ENCODE measurements at regions not wholly inside any gene's neighbourhood (a gene's known extent, or its start where the extent isn't known, plus 50 kb on each side); places are given as distances from the start of the nearest gene placed in this dataset.
A peak's percentile ranks its signal among the peaks of the same experiment; 100 is the strongest.

GRCh38 chr5:135236908-135237747, 161.9 kb downstream of the MACROH2A1 start:
- TF ChIP-seq CTCF (IDR thresholded peaks at IDR 0.05), result no peak
- Histone ChIP-seq H3K4me3 (ENCODE audit: low read length) (no peak overlapping the region), H3K27me3 (ENCODE audit: control insufficient read depth, insufficient read depth, low read length) (no peaks in the 10 kb centered on the region), H3K27ac (ENCODE audit: low read length) (no peak overlapping the region), H3K9me3 (ENCODE audit: control insufficient read depth, insufficient read depth, low read length) (no peaks in the 10 kb centered on the region), H3K4me1 (ENCODE audit: control insufficient read depth, insufficient read depth, low read length) (no peaks in the 10 kb centered on the region), H3K36me3 (ENCODE audit: control insufficient read depth, insufficient read depth, low read length) (no peaks in the 10 kb centered on the region)
- intact Hi-C loops (cut with micrococcal nuclease), result no loop called here
- Mint-ChIP-seq H3K27ac (no peak overlapping the region), H3K36me3 (no peaks in the 10 kb centered on the region), H3K4me3 (no peak overlapping the region), H3K9me3 (no peaks in the 10 kb centered on the region), H3K27me3 (ENCODE audit: low read depth in 2 of 2) (no peaks in the 10 kb centered on the region), H3K4me1 (no peaks in the 10 kb centered on the region)
- ATAC-seq (no peak), DNase-seq (peak in 1 of 2 donors; percentile 6)
- 83% methylated on average over 8 of the region's 9 CpGs for WGBS (ENCODE audit: insufficient coverage)

DNA sequence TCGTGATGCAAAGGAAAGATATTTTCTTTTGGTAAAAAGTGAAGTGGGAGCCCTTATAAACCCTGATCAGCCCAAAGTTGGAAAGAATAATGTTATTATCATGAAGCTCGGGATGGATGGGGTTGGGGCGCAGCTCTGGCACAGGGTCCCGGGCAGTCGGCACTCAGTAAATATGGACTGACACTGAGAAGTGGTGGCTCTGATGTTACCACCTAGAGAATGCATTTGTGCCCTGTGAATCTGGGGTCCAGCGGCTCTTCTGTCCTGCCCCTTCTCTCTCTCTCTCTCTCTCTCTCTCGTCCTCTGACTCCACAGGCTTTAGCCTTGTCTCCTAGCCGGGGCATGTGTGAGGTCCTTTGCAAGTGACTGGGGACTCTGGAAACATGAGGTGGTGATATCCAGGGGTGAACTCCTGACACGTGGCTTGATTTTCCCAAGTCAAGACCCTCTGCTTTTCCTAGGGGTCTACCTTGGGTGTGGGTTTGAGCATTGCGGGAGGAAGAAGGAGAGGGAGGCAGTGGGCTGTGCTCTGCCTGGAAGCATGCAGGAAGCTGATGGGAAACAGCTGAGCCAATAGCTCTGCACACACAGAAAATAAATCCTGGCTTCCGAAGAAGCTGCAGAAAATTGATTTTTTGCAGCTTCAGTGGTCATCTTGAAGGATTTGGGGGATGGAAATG, 162.7 kb downstream of the MACROH2A1 start:
- Mint-ChIP-seq H3K36me3 (no peaks in the 10 kb centered on the region), H3K9me3 (no peaks in the 10 kb centered on the region), H3K27me3 (ENCODE audit: low read depth in 2 of 2) (no peaks in the 10 kb centered on the region), H3K4me3 (no peak overlapping the region), H3K4me1 (no peaks in the 10 kb centered on the region), H3K27ac (no peak overlapping the region)
- H3K4me1 ChIP-seq (ENCODE audit: control insufficient read depth, insufficient read depth, low read length), result no peaks in the 10 kb centered on the region
- H3K27me3 ChIP-seq (ENCODE audit: control insufficient read depth, insufficient read depth, low read length), result no peaks in the 10 kb centered on the region
- no peak overlapping the region for H3K4me3 ChIP-seq (ENCODE audit: low read length)
- H3K27ac ChIP-seq (ENCODE audit: low read length), result no peak overlapping the region
- TF ChIP-seq CTCF (IDR thresholded peaks at IDR 0.05), result no peak
- no peaks in the 10 kb centered on the region for H3K36me3 ChIP-seq (ENCODE audit: control insufficient read depth, insufficient read depth, low read length)
- DNase-seq, result no peak
- ATAC-seq, result no peak
- intact Hi-C loops (cut with micrococcal nuclease), result no loop called here
- 96% methylated on average over 10 of the region's 11 CpGs for WGBS (ENCODE audit: insufficient coverage)
- no peaks in the 10 kb centered on the region for H3K9me3 ChIP-seq (ENCODE audit: control insufficient read depth, insufficient read depth, low read length)

DNA sequence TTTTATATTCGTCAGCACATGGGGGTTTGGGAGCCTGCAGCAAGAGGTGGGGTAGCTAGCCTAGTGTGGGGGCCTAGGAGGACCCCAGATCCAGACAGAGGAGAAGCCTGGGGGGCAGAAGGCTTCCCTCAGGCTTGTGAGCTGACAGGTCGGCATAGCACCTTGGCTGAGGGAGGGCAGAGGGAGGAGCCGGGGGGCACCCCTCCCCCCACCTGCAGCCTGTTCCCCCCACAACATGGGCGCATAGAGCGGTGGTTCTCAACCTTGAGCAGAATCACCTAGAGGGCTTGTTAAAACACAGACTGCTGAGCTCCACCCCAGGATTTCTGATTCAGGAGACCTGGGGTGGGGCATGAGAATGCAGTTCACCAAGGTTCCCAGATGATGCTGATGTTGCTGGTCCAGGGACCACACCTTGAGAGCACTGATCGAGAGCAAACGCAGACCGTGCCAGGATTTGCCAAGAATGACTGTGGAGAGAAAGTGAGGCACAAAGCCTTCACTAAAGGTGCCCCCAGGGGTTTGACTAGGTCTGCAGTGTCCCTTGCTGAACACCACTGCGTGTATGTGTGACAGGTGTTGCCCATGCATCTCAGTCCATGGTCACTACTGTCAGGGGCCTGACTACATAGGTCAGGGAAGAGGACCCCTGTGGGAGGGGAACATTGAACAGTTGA, 163.3 kb downstream of the MACROH2A1 start:
- H3K4me1 ChIP-seq (ENCODE audit: control insufficient read depth, insufficient read depth, low read length), result no peaks in the 10 kb centered on the region
- no peak overlapping the region for H3K4me3 ChIP-seq (ENCODE audit: low read length)
- H3K27me3 ChIP-seq (ENCODE audit: control insufficient read depth, insufficient read depth, low read length), result no peaks in the 10 kb centered on the region
- Mint-ChIP-seq H3K36me3 (no peaks in the 10 kb centered on the region), H3K9me3 (no peaks in the 10 kb centered on the region), H3K4me3 (no peak overlapping the region), H3K27ac (no peak overlapping the region), H3K4me1 (no peaks in the 10 kb centered on the region), H3K27me3 (ENCODE audit: low read depth in 2 of 2) (no peaks in the 10 kb centered on the region)
- ATAC-seq, result no peak
- H3K36me3 ChIP-seq (ENCODE audit: control insufficient read depth, insufficient read depth, low read length), result no peaks in the 10 kb centered on the region
- no peak for TF ChIP-seq CTCF (IDR thresholded peaks at IDR 0.05)
- intact Hi-C loops (cut with micrococcal nuclease), result no loop called here
- H3K9me3 ChIP-seq (ENCODE audit: control insufficient read depth, insufficient read depth, low read length), result no peaks in the 10 kb centered on the region
- H3K27ac ChIP-seq (ENCODE audit: low read length), result no peak overlapping the region
- no peak for DNase-seq
- WGBS (ENCODE audit: insufficient coverage), result 93% methylated on average over 9 of the region's 9 CpGs
